Stimulated activated CD8-positive, alpha-beta memory T cell treated with anti-CD3 and anti-CD28 coated beads, Interleukin-4, amount 100 ng/mL, for 48 hours (primary cell): ENCODE measurements at regions not wholly inside any gene's neighbourhood (a gene's known extent, or its start where the extent isn't known, plus 50 kb on each side); places are given as distances from the start of the nearest gene placed in this dataset.

Experiments used
- DNase-seq: peaks from one replicate; pipeline ENCODE4 v3.0.0-alpha.2; 2020

GRCh38 chr7:156442516-156442915 is 198.1 kb upstream of the RNF32 start:
- DNase-seq: no peak

GRCh38 chr7:156440456-156440855 is 200.1 kb upstream of the RNF32 start:
- DNase-seq: no peak

- no peak for DNase-seq
These were observed 202.6 kb upstream of the RNF32 start for GRCh38 chr7:156438011-156438410.

- DNase-seq: no peak
These were observed 203.5 kb upstream of the RNF32 start for GRCh38 chr7:156437021-156437614.

GRCh38 chr7:156435486-156436231 is 204.9 kb upstream of the RNF32 start:
- DNase-seq: no peak

GRCh38 chr7:156434706-156435105 is 205.9 kb upstream of the RNF32 start:
- no peak for DNase-seq

GRCh38 chr7:156432018-156432417 is 208.6 kb upstream of the RNF32 start:
- DNase-seq: no peak

- DNase-seq: no peak
These were observed 210.5 kb upstream of the RNF32 start for GRCh38 chr7:156430109-156430508.

- no peak for DNase-seq
These were observed 211.1 kb upstream of the RNF32 start for GRCh38 chr7:156429514-156429913.

GRCh38 chr7:156423876-156424275 is 216.7 kb upstream of the RNF32 start:
- DNase-seq: no peak

- no peak for DNase-seq
These were observed 220.1 kb upstream of the RNF32 start for GRCh38 chr7:156420496-156420895.

GRCh38 chr7:156419782-156420181 is 220.8 kb upstream of the RNF32 start:
- DNase-seq: no peak

- DNase-seq: no peak
These were observed 238.3 kb upstream of the RNF32 start for GRCh38 chr7:156402255-156402654.

- DNase-seq: no peak
These were observed 239.0 kb upstream of the RNF32 start for GRCh38 chr7:156401617-156402016.

GRCh38 chr7:156400046-156400445 is 240.5 kb upstream of the RNF32 start:
- DNase-seq: no peak

- DNase-seq: no peak
These were observed 243.3 kb upstream of the RNF32 start for GRCh38 chr7:156397249-156397648.

- DNase-seq: no peak
These were observed 251.4 kb upstream of the RNF32 start for GRCh38 chr7:156389116-156389692.

GRCh38 chr7:156386097-156386496 is 254.5 kb upstream of the RNF32 start:
- no peak for DNase-seq

GRCh38 chr7:156384706-156385105 is 255.9 kb upstream of the RNF32 start:
- no peak for DNase-seq

- no peak for DNase-seq
These were observed 257.0 kb upstream of the RNF32 start for GRCh38 chr7:156383526-156383925.

- DNase-seq: no peak
These were observed 260.3 kb upstream of the RNF32 start for GRCh38 chr7:156380261-156380660.

- no peak for DNase-seq
These were observed 261.1 kb upstream of the RNF32 start for GRCh38 chr7:156379324-156380070.

GRCh38 chr7:156378806-156379205 is 261.8 kb upstream of the RNF32 start:
- DNase-seq: no peak

- DNase-seq: no peak
These were observed 264.3 kb upstream of the RNF32 start for GRCh38 chr7:156376317-156376716.
